KOPT-K1 (cell line): ENCODE measurements at regions not wholly inside any gene's neighbourhood (a gene's known extent, or its start where the extent isn't known, plus 50 kb on each side); places are given as distances from the start of the nearest gene placed in this dataset.

Experiments used
- H3K27ac ChIP-seq: fragments of 200-600 bp; sonication (generic); 2 replicates; pipeline ENCODE4 v1.5.1; 2016; ENCODE audit warnings: antibody characterized with exemption, mild to moderate bottlenecking, low read depth, low read length; ENCODE audit not compliant: poor library complexity, severe bottlenecking
- H3K36me3 ChIP-seq: fragments of 200-600 bp; sonication (generic); 2 replicates; pipeline ENCODE4 v1.5.1; 2017; ENCODE audit warnings: antibody characterized with exemption, mild to moderate bottlenecking, low read length, moderate library complexity; ENCODE audit not compliant: insufficient read depth
- H3K9me3 ChIP-seq: fragments of 200-600 bp; sonication (generic); 2 replicates; pipeline ENCODE4 v1.5.1; 2017; ENCODE audit warnings: antibody characterized with exemption, low read length, mild to moderate bottlenecking; ENCODE audit not compliant: insufficient read depth, poor library complexity, severe bottlenecking

DNA sequence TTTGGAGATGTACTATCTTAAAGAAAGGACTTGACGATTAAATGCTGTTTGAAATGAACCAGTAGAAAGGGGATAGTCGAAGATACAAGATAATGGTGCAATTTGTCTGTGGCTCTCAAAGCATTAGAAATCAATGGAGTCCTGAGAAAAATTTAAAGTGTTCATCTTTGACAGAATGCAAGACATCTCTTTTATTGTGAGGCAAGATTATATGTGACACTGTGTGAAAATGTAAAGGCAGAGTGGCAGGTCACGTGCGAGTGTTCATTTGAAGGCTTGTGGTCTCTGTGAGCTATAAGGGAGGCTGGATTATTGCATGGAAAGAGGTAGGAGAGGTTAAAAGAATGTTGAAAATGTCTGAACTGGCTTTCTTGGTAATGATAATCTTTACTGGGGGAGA lies 709.2 kb downstream of the DSC3 start:
- H3K27ac ChIP-seq: no peak overlapping the region

DNA sequence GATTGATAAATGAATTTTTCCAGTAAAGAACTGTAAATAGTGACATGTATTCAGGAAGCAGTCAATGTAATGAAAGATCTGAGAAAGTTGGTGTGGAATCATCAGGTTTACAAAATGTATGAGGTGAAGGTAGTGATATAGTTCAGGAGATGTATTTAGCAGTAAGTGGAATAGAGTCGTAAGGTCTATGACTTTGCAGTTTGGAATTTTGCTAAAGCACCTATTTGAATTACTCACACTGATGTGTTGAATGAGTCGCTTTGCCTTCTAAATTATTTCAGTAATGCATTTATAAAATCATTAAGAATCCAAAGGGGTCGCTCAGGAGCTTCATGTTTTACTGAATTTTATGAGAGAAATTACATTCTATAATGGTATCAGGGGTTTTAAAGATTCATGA lies 713.7 kb downstream of the DSC3 start:
- Histone ChIP-seq H3K36me3 (no peaks in the 10 kb centered on the region), H3K27ac (no peak overlapping the region), H3K9me3 (no peaks in the 10 kb centered on the region)

More for the DNA sequence above, 709.2 kb downstream of the DSC3 start:
- no peaks in the 10 kb centered on the region for H3K36me3 ChIP-seq
- H3K9me3 ChIP-seq: no peaks in the 10 kb centered on the region

DNA sequence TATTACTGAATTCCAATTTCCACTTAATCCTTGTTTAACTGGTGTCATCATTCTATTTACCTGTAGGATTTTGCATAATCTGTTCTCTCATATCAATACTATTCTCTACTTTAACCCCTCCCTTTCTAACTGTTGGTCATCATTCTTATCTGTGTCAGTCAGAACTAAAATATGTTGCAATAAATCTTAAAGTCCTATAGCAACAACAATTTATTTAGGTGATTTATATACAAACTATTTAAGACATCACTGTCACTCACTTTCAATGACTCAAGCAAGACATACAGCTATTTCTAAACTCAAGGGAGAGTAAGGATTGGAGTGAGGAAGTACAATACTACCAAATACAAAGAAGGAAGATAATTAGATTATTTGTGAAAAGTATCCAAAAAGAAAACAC lies 740.4 kb downstream of the DSC3 start:
- Histone ChIP-seq H3K27ac (no peak overlapping the region), H3K9me3 (no peaks in the 10 kb centered on the region), H3K36me3 (no peaks in the 10 kb centered on the region)

DNA sequence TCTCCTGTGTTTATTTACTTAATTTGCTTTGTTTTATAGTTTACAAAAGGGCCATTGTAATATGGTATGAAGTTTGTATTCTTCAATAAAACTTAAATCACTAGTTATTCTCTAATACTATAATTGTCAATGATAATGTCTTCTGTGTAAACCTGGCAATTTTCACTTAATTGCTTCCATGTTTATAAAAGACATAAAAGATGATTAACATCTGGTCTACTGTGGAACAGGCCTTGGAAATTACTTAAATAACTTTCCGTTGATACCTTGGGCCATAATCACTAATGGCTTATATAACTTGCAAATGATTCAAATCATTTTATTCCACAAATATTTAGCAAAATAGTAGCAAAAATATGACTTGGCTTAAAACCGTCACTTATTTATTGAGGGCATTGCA lies 743.8 kb downstream of the DSC3 start:
- H3K9me3 ChIP-seq: no peaks in the 10 kb centered on the region
- H3K36me3 ChIP-seq: no peaks in the 10 kb centered on the region
- H3K27ac ChIP-seq: no peak overlapping the region

DNA sequence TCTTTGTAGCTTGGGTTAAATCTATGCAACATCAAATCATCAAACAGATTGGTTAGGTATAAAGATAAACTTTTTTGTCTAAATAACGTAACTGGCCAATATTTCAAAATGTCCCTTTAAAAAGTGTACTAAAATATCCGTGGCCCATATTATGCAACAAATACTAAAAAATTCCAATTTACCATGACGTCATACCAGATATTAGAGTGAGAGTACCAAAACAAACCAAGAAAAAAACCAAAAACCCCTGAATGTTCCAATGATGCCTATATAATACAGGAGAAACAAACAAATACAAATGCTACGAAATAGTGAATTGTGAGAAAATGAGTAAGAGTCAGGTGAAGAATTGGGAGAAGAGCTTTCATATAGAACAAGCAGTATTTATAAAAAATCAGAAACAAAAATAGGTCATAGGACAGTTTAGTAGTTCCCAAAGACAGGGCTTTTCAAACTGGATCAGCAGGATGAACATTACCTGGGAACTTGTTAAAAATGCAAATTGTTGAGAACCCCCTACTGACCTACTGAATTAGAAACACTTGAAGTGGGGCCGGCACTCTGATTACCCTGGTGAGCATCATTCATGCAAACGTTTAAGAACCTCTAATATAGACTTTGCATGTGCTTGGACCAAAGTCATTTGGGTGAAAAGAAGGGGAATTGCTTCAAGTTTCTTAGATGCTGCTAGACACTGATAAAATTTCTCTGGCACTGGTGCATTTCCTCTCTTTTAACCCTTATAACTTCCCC lies 753.7 kb downstream of the DSC3 start:
- Histone ChIP-seq H3K36me3 (no peaks in the 10 kb centered on the region), H3K9me3 (no peaks in the 10 kb centered on the region), H3K27ac (no peak overlapping the region)

DNA sequence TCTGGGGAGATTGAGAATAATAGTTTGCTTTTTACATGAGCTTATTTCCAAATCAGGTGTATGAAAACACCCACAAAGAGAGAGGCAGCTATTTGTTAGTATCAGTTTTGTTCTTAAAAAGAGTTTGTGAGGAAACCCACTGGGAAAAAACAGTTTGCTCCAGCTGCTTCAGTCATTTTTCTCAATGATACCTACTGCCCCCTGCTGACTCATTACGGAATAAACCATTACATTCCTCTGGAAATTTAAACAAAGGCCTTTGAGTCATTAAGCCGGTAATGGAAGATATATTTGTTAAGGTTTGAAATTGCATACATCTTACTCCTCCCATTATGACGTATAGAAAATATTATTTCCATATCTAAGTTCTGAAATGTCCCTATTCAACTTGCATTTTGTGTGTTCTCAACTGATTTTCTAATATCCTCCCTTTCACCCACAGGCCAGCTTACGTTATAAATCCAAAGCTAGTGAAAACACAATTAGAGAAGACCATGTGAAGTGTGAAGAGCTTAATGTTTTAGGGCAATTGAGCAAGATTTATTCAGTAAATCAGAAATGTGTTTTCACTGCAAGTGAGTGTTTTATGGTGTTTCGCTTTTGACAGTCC lies 761.6 kb downstream of the DSC3 start:
- H3K9me3 ChIP-seq: no peaks in the 10 kb centered on the region
- H3K36me3 ChIP-seq: no peaks in the 10 kb centered on the region
- H3K27ac ChIP-seq: no peak overlapping the region

DNA sequence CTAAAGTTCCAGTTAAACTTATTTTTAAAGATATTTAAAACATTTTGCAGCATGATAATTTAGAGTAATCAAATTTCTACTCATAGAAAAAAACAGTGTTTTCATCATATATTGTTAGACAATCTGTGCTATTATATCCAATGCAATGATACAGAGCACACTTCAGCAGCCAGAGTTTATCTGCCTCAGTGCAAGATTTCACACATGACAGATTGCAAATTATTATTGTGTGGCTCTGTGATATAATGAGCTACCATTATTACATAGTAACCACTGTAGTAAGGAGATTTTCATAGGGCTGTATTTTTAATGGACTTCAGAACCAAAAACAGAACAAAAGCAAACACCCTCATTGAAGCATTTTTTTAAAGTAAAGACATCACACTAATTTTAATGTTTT lies 762.4 kb downstream of the DSC3 start:
- no peaks in the 10 kb centered on the region for H3K9me3 ChIP-seq
- no peak overlapping the region for H3K27ac ChIP-seq
- no peaks in the 10 kb centered on the region for H3K36me3 ChIP-seq

DNA sequence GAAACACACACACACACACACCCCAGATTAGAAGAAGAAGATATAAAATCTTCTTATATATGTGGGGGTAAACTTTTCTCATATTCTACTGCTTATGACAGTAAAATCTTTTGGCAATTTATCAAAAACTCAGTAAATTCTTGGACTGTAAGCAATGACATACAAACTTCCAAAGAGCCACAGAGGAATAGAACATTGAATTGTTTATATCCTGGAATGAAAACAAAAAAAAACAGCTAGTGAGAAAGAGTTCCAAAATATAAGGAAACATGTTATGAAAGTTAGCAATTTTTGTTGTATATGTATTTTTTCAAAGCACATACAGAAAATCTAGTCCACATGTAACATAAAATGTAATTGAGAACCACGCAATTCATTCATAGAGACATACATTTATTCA lies 764.9 kb downstream of the DSC3 start:
- H3K36me3 ChIP-seq: no peaks in the 10 kb centered on the region
- no peaks in the 10 kb centered on the region for H3K9me3 ChIP-seq
- H3K27ac ChIP-seq: no peak overlapping the region

DNA sequence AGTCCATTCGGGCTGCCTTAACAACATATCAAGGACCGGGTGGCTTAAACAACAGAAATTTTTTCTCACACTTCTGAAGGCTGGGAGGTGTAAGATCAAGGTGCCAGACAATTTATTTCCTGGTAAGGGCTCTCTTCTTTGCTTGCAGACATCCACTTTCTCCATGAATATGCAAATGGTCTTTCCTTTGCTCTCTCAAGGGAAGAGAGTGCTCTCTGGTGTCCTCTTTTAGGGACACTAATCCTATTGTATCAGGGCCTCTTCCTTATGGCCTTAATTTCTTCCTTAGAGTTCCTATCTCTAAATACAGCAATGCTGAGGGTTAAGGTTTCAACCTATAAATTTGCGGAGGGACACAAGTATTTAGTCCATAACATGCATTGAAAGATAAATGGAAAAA lies 770.8 kb downstream of the DSC3 start:
- H3K9me3 ChIP-seq: no peaks in the 10 kb centered on the region
- no peak overlapping the region for H3K27ac ChIP-seq
- H3K36me3 ChIP-seq: no peaks in the 10 kb centered on the region

DNA sequence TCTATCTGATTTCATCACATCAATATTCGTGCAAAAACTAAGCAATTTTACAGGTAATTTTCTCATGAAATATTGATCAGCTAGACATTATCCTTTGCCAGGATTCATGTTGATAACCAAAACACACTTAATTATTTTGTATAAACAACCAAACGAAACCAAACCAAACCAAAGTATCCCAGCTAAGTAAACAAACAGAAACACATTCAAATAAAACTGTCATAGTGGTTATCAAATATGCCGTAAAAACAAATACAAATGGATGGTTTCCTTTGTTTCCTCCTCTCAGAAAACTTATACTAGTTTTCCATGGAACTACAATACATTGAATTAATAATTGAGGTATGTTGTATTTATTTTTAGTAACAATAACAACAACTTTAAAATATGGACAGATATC lies 777.4 kb downstream of the DSC3 start:
- H3K9me3 ChIP-seq: no peaks in the 10 kb centered on the region
- H3K27ac ChIP-seq: no peak overlapping the region
- H3K36me3 ChIP-seq: no peaks in the 10 kb centered on the region

DNA sequence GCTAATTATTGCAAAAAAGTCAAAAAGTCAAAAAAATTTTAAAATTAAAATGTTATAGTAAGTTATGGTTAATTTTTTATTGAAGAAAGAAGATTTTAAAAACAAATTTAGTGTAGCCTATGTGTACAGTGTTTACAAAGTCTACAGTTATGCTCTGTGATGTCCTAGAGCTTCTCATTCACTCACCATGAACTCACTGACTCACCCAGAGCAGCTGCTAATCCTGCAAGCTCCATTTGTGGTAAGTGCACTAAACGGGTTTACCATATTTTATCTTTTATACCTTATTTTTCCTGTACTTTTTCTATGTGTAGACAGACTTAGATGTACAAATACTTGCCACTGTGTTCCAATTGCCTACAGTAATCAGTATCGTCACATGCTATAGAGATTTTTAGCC lies 788.2 kb downstream of the DSC3 start:
- Histone ChIP-seq H3K36me3 (no peaks in the 10 kb centered on the region), H3K9me3 (no peaks in the 10 kb centered on the region), H3K27ac (no peak overlapping the region)

DNA sequence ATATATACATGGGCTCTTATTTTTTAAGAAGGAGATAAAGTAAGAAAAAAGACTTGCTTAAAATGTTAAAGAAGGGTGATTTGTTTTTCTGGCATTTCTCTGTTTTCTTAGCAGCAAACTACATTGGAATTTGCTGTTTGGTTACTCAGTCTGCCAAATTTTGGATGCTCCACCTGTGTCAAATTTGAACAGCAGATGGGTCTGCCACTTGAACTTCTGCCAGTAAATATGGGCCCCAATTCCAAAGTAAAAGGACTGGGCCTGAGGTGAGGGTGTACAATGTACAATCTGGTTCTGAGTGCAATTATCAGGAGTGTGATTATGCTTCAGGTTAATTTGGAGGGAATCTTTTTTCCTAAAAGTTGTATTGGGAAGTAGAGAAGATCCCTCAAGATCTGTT lies 794.5 kb downstream of the DSC3 start:
- Histone ChIP-seq H3K36me3 (no peaks in the 10 kb centered on the region), H3K27ac (no peak overlapping the region), H3K9me3 (no peaks in the 10 kb centered on the region)

DNA sequence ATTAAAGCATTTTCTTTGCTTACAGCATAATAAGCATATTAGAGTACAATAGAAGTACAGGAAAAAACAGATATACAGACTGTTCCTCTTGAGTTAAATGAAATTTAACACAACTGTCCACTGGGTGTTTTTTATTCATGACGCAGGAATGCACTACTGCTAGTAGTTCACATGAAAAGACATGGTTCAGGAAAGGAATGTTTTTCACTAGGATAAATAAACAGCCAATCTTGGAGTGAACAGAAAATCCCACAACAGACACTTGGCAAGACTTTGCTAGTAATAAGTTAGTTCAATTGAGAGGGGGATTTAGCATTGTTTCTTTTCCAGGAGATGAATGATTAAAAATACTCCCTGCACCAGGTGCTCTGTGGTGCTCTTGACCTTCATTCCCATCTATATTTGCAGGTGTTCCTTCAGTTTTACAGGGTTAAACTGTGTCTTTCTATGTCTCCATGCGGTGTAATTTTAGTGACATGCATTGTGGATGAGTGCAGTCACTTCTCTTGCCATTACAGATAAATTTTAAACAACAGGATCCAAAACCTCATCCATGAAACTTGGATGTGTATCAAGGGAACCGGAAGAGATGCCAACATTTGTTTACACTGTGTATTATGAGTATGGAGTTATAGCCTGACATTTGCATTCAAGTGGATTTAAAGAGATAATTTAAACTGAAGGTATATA lies 796.6 kb downstream of the DSC3 start:
- H3K9me3 ChIP-seq: no peaks in the 10 kb centered on the region
- no peaks in the 10 kb centered on the region for H3K36me3 ChIP-seq
- H3K27ac ChIP-seq: no peak overlapping the region

DNA sequence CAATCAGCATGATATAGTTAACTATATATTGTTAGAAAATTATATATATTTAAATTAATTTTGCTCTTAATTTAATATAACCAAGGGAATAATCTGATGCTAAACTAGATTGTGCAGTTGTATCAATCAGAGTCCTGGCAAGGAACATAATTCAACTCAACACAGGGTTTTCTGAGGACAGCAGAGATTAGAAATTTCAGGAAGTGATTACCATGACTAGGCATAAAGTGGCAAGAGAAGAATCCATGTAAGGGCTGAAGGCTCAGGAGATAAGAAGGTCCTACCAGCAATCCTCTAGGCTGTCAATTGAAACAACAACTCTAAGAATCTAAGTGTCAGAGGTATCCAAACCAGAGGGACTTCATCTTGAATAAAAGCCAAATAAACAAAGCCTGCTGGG lies 807.8 kb downstream of the DSC3 start:
- no peak overlapping the region for H3K27ac ChIP-seq
- H3K9me3 ChIP-seq: no peaks in the 10 kb centered on the region
- H3K36me3 ChIP-seq: no peaks in the 10 kb centered on the region

DNA sequence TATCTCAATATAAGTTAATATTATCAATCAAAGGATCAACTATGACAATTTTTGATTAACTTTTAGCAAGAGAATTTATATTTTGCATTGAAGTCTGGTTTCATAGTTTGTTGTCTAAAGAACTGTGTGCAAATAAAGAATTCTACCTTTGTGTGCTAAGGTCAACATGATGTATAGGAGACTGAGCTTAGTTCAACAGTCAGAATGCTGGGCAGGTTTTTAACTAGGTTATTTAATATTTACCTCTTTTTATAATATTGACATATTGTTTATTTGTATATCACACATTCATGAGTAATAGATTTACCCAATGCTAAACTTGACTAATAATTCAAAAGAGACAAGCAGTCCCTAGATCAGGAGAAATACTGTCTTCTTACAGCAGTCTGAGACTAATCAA lies 831.4 kb downstream of the DSC3 start:
- H3K36me3 ChIP-seq: no peaks in the 10 kb centered on the region

DNA sequence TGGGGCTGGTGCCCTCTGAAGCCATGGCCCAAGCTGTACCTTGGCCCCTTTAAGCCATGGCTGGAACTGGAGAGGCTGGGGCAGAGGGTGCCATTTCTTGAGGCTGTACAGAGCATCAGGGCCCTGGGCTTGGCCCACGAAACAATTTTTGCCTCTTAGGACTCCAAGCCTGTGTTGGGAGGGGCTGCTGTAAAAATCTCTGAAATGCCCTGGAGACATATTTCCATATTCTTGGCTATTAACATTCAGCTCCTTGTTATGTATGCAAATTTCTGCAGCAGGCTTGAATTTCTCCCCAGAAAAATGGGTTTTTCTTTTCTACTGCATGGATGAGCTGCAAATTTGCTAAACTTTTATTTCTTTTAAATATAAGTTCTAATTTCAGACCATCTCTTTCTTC lies 834.0 kb downstream of the DSC3 start:
- H3K36me3 ChIP-seq: no peaks in the 10 kb centered on the region

More for the DNA sequence above, 831.4 kb downstream of the DSC3 start:
- H3K27ac ChIP-seq: no peak overlapping the region
- no peaks in the 10 kb centered on the region for H3K9me3 ChIP-seq

More for the DNA sequence above, 834.0 kb downstream of the DSC3 start:
- H3K27ac ChIP-seq: no peak overlapping the region
- no peaks in the 10 kb centered on the region for H3K9me3 ChIP-seq
